Testis (tissue), 2 donors: ENCODE measurements at regions not wholly inside any gene's neighbourhood (a gene's known extent, or its start where the extent isn't known, plus 50 kb on each side); places are given as distances from the start of the nearest gene placed in this dataset.

ENCODE experiments used
- DNase-seq: peaks from one replicate; pipeline ENCODE4 v3.0.0-alpha.2; 2019
- H3K27ac ChIP-seq, 2 donors: fragments of 200-600 bp; sonication (generic); one replicate each; pipeline ENCODE4 v1.5.1; 2019
- H3K27me3 ChIP-seq: fragments of 200-600 bp; sonication (generic); one replicate; pipeline ENCODE4 v1.5.1; 2019
- H3K36me3 ChIP-seq: fragments of 200-600 bp; sonication (generic); one replicate; pipeline ENCODE4 v1.5.1; 2017; ENCODE audit warnings: low read depth; ENCODE audit errors: missing control alignments
- H3K4me1 ChIP-seq: fragments of 200-600 bp; sonication (generic); one replicate; pipeline ENCODE4 v1.5.1; 2019
- H3K4me3 ChIP-seq, 2 donors: fragments of 200-600 bp; sonication (generic); one replicate each; pipeline ENCODE4 v1.5.1; 2017 to 2019
- H3K9me3 ChIP-seq: fragments of 200-600 bp; sonication (generic); one replicate; pipeline ENCODE4 v1.5.1; 2017
- CTCF ChIP-seq, 3 experiments: fragments of 450-650 bp in 2 of 3; fragments of 200-600 bp in 1 of 3; sonication (generic) in 1 of 3; IDR thresholded peaks; one replicate each; pipeline ENCODE4 v1.5.1; 2016 to 2019; ENCODE audit warnings: antibody characterized with exemption in 3 of 3, mild to moderate bottlenecking in 2 of 3, moderate library complexity in 1 of 3
- POLR2A ChIP-seq: fragments of 450-650 bp; IDR thresholded peaks from one replicate; pipeline ENCODE4 v1.6.1; 2017; ENCODE audit warnings: antibody characterized with exemption, mild to moderate bottlenecking, moderate library complexity
- WGBS, 2 donors: methylation state at CpG; one replicate each; pipeline ENCODE4 v1.1.5; 2018; 5-methylcytosine and 5-hydroxymethylcytosine counted together
- intact Hi-C: fragments of 100-400 bp; cut with DNase I; formaldehyde crosslinking; loops from one replicate; pipeline ENCODE4 v1.15.1; 2023; ENCODE audit warnings: low total_unique reads

- no peak for TF ChIP-seq CTCF (IDR thresholded peaks at IDR 0.05)
- no peak for TF ChIP-seq POLR2A
- Histone ChIP-seq H3K4me3 (no peak overlapping the region), H3K4me1 (no peaks in the 10 kb centered on the region), H3K27me3 (no peaks in the 10 kb centered on the region), H3K9me3 (no peaks in the 10 kb centered on the region), H3K36me3 (no peaks in the 10 kb centered on the region), H3K27ac (no peak overlapping the region)
- DNase-seq = no peak
- intact Hi-C loops = no loop called here
- WGBS, 2 donors = 72 to 78% methylated on average over 6 of the region's 6 CpGs
Observed at GRCh38 chr13:97700306-97700848, 253.1 kb upstream of the IPO5 start.

- H3K4me3 ChIP-seq = no peak overlapping the region
- H3K36me3 ChIP-seq = no peaks in the 10 kb centered on the region
- H3K27me3 ChIP-seq = no peaks in the 10 kb centered on the region
- H3K9me3 ChIP-seq = no peaks in the 10 kb centered on the region
- no peak overlapping the region for H3K27ac ChIP-seq
- TF ChIP-seq CTCF (IDR thresholded peaks at IDR 0.05) = no peak
- no peak for TF ChIP-seq POLR2A
- no peak for DNase-seq
- intact Hi-C loops = no loop called here
- no peaks in the 10 kb centered on the region for H3K4me1 ChIP-seq
Observed at GRCh38 chr13:97702614-97703013, 250.9 kb upstream of the IPO5 start.

DNA sequence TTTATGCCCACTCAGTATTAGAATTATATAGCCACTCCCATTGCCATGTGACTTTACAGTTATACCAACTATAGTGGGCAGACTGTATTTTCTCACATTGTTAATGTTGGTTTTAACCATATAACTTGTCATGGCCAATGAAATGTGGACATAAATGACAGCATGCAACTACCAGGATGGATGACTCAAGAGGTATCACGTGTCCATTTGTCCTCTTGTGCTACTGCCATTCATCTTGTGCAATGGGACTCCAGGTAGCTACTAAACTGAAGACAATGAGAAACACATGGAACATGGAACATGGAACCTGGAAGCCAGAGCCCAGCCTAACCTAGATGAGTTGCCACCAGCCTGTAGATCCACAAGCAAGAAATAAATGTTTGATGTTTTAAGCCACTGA lies 242.7 kb upstream of the IPO5 start:
- Histone ChIP-seq H3K4me1 (no peaks in the 10 kb centered on the region), H3K27me3 (no peaks in the 10 kb centered on the region), H3K27ac (no peak overlapping the region), H3K9me3 (no peaks in the 10 kb centered on the region), H3K4me3 (no peak overlapping the region), H3K36me3 (no peaks in the 10 kb centered on the region)
- DNase-seq = no peak
- WGBS, 2 donors = 70 to 79% methylated on average over 1 of the region's 1 CpG
- no peak for TF ChIP-seq POLR2A
- TF ChIP-seq CTCF (IDR thresholded peaks at IDR 0.05) = no peak
- intact Hi-C loops = no loop called here

DNA sequence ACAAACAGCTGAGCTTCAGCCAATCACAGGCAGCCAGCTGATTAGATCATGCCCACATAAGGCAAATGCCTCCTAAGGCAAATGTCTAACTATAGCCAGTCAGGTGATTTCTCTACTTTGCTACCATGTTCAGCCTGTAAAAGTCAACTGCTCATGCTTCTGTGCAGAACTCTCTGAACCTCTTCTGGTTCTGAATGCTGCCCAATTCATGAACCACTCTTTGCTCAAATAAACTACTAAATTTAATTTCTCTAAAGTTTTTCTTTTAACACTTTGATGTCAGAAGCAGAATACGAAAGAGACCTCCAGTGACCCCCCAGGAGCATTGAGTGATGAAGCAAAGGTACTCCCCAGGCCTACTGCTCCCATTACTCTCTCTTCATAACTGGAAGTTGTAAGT lies 240.7 kb upstream of the IPO5 start:
- no peaks in the 10 kb centered on the region for H3K9me3 ChIP-seq
- 97 to 100% methylated on average over 1 of the region's 1 CpG for WGBS, 2 donors
- no peaks in the 10 kb centered on the region for H3K27me3 ChIP-seq
- intact Hi-C loops = no loop called here
- no peak overlapping the region for H3K27ac ChIP-seq
- H3K36me3 ChIP-seq = no peaks in the 10 kb centered on the region
- TF ChIP-seq POLR2A (no peak), CTCF (IDR thresholded peaks at IDR 0.05) (no peak)
- no peaks in the 10 kb centered on the region for H3K4me1 ChIP-seq
- no peak overlapping the region for H3K4me3 ChIP-seq
- DNase-seq = no peak

DNA sequence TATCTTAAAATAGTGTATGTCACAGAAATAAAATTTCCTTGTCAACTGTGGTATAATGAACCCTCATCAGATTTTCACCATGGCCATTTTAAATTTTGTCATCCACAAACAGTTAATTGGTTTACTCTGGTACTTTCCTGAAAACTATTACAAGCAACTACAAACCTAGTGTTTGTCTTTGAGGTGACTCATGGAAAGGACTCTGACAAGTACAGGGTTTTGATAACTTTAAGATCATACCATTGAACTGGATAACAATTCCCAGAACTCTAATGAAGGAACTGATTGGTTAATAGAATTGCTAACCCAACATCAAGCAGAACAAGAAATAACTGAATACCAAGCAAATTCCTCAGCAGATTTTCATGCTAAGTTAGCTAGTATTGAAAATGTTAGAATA lies 237.7 kb upstream of the IPO5 start:
- H3K36me3 ChIP-seq = no peaks in the 10 kb centered on the region
- no peak overlapping the region for H3K27ac ChIP-seq
- no peak for DNase-seq
- TF ChIP-seq POLR2A (no peak), CTCF (IDR thresholded peaks at IDR 0.05) (no peak)
- no peak overlapping the region for H3K4me3 ChIP-seq
- H3K4me1 ChIP-seq = no peaks in the 10 kb centered on the region
- H3K27me3 ChIP-seq = no peaks in the 10 kb centered on the region
- intact Hi-C loops = no loop called here
- H3K9me3 ChIP-seq = no peaks in the 10 kb centered on the region
